ENCODE measurements at regions not wholly inside any gene's neighbourhood (a gene's known extent, or its start where the extent isn't known, plus 50 kb on each side); places are given as distances from the start of the nearest gene placed in this dataset.
"Not testable (repeated sequence)": the region's sequence is repeated elsewhere in the genome, so short reads cannot be mapped to it uniquely, and the experiment has no call there.

GRCh38 chr13:76708138-76708688 is 178.0 kb downstream of the KCTD12 start:
- no peak for FAIRE-seq

DNA sequence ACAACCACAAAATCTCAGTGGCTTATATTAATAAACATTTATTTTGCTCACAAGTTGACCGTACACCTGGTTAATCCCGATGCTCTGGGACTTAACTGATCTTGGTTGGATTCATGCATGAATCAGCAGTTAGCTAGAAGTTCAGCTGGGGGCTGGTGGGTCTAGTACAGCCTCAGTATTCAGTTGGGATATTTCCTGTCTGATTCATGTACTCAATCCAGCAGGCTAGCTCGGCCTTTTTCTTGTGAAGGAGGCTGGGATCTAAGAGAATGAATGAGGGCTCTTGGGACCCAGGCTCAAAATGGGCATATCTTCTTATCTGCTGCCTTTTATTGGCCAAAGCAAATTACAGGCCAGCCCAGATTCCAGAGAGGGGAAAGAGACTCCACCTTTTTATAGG is 178.8 kb downstream of the KCTD12 start:
- no peak for FAIRE-seq

- FAIRE-seq, result no peak
Observed at GRCh38 chr13:76703621-76704288, 182.4 kb downstream of the KCTD12 start.

GRCh38 chr13:76703216-76703615 is 183.0 kb downstream of the KCTD12 start:
- FAIRE-seq, result no peak

DNA sequence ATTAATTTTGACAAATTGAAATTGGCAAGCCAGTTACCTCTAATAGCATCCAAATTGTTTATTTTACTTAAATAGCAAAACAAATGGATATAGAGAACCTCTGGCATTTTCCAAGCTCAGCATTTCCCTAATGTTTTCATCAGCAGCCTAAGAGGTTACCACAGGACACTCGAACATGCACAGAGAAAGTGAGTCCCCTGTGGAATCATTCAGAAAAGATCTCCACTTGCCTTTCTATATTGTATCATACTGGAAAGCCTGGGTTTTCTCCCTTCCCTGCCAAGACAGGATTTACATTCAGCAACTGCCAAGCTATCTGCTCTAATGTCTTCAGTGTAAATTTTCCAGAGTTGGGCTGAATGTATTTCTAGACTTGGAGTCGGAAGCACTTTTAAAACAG is 188.9 kb downstream of the KCTD12 start:
- no peak for FAIRE-seq

DNA sequence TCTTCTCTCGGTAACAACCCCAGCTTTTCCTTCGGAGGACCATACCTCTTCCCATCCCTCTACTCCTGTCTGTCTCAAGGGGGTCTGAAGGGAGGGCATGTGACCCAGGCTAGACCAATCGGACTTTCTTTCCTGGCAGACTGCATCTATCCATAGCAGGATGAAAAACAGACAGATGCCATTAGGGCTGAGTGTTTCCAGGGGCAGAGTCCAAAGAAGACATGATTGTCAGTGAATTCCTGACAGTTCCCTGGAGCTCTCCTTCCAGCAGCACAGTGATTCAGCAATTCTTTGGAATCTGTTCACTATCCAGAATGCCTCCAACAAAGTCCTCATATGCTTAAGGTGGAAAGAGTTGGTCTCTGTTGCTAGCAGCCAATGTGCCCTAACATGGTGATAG is 189.8 kb downstream of the KCTD12 start:
- no peak for FAIRE-seq

GRCh38 chr13:76693086-76693485 is 193.1 kb downstream of the KCTD12 start:
- FAIRE-seq, result no peak

DNA sequence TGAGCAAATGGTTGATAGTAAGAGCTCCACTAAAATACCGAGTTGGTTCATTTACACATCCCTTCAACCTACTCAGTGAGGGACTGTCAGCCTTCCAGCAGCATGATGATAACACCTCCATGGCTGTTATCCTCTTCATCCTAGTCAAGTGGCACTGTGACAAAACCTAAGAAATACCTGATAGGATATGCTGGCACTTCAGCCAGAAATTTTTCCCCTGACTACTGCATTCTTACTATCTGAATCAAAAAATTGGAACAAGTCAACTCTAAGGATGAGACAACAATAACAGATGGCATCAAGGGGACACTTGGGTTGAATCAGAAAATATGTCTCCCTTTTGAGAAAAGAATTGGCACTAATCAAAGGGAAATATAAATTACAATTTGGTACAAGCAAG is 193.9 kb downstream of the KCTD12 start:
- FAIRE-seq, result no peak

GRCh38 chr13:76690611-76691010 is 195.6 kb downstream of the KCTD12 start:
- FAIRE-seq, result no peak

DNA sequence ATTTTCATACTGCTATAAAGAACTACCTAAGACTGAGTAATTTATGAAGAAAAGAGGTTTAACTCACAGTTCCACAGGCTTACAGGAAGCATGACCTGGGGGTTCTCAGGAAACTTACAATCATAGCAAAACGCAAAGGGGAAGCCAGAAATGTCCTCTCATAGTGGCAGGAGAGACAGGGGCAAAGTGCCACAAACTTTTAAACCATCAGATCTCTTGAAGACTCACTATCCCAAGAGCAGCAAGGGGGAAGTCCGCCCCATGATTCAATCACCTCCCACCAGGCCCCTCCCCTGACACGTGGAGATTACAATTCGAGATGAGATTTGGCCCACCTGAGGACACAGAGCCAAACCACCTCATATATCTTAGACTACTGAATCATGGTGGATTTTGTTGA is 198.7 kb downstream of the KCTD12 start:
- FAIRE-seq, result no peak

GRCh38 chr13:76685938-76686337 is 200.3 kb downstream of the KCTD12 start:
- FAIRE-seq, result no peak

DNA sequence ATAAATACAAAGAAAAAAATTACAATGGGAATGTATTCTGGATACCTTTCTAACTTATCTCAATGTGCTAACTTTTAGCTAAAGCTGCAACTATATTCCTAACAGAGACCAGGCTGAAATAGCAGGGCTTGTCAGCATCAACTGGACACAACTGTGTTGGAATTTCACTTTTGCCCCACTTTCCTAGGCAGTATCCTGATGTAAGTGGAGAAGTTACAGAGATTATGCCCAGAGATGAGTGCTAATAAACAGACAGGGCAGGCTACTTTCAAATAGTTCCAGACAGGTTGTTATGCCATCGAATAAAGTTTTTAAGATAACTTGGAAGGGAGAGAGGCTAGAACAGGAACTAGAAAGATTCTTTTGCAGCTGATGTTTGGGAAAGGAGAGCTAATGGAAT is 201.9 kb downstream of the KCTD12 start:
- FAIRE-seq, result no peak

GRCh38 chr13:76683854-76684253 is 202.4 kb downstream of the KCTD12 start:
- FAIRE-seq, result no peak

- no peak for FAIRE-seq
Observed at GRCh38 chr13:76683168-76683567, 203.0 kb downstream of the KCTD12 start.

DNA sequence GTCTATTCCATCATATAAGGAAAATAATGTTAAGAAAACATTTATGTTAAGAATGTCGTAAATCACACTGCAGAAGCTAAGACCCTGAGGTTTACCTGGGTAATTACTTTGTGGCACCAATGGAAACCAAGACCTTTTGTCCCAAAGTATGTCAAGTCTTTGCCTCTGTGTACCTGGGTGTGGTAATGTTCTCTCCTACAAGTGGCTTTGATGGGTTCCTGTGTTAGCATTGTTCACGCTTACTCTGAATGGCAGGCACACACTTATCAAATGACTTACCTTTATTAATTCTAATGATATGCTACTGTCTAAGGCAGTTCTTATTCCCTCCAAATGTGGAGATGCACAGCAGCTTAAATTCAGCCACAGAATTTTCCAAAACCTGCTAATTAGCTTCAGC is 206.1 kb downstream of the KCTD12 start:
- no peak for FAIRE-seq

DNA sequence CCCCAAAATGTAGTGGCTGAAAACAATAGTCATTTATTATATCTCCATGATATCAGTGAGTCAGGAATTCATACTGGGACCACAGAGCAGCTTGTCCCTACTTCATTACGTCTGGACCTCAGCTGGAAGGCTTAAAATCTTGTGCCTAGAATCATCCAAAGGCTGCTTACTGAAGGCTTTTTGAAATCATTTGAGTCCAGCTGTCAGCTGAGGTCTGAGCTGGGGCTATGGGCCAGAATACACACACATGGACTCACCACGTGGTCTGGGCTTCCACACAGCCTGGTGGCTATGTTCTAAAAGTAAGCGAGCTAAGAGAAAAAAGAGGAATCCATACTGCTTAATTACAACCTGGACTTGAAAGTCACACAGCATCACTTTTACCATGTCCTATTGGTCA is 209.2 kb downstream of the KCTD12 start:
- no peak for FAIRE-seq

- FAIRE-seq, result no peak
Observed at GRCh38 chr13:76672420-76672819, 213.8 kb downstream of the KCTD12 start.

GRCh38 chr13:76668716-76669115 is 217.5 kb downstream of the KCTD12 start:
- no peak for FAIRE-seq

GRCh38 chr13:76668141-76668540 is 218.1 kb downstream of the KCTD12 start:
- FAIRE-seq, result no peak

DNA sequence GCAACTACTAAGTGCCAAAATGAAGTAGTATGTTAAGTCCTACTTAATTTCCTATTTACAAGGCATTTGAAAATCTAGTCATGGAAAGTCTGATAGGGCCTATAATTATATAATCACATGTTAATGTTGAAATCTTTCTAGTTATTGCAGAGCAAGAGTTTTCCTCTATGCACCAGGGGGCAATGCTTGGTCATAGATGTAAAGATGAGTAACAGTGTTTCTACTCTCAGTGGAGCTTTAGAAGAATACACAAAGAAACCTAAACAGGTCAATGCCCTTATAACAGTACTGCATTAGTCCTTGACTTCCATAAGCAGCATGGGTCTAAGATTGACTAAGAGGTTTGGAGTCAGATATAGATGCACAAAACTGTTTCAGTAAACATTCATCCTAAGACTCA is 218.7 kb downstream of the KCTD12 start:
- no peak for FAIRE-seq

DNA sequence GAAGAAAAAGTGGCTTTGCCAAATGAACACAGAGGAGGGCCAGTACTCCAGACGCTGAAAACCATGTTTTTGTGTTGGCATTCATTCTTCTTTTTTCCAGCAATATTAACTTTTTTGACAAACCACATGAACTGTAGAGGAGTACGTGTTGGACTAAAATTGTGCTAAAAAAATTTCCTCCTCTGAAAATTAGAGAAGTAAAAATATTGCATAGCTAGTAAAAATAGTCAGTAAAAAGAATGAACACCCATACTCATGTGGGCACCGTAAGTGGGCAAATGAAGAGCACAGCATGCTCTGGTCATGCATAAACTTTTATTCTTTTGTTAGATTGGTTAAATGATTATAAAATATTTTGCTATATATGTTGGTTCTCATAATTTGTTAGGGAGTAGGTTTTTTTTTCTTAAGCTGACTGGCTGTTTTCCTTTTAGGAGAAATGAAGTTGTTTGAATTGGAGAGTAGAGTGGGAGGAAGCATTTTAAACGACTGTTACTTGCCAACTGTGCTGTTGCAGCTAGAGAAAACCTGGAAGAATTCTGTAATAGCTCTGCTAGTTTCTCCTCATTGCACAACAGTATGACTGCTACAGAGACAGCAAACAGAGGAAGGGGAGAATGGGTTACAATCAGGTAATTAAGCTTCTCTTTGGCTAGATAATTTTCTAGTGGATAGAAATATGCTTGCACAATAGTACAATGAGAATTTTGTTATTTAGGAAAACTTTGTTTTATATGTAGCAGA is 222.4 kb downstream of the KCTD12 start:
- FAIRE-seq, result no peak

GRCh38 chr13:76659074-76659473 is 227.1 kb downstream of the KCTD12 start:
- FAIRE-seq, result not testable (repeated sequence)

GRCh38 chr13:76656500-76656899 is 229.7 kb downstream of the KCTD12 start:
- no peak for FAIRE-seq

DNA sequence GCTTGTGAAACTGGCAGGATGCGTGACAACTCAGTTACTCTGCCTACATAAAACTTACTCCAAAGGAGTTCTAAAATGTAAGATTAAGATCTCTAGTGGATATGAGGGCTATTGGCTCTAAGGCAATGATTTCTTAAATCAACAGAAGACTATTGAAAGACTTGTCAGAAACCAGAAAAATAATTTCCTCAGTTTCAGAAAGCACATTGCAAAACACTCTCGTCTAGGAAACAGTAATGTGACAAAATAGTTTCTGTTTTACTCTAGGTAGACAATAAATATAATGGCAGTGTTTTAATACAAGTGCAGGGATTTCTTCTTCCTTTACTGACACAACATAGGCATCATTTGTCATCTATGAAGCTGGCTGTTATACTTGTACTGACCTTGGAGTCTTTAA is 230.1 kb downstream of the KCTD12 start:
- no peak for FAIRE-seq

- FAIRE-seq, result no peak
Observed at GRCh38 chr13:76654263-76654662, 231.9 kb downstream of the KCTD12 start.

All from A204.1 (cell line).